GM12874 (cell line): ENCODE measurements at regions not wholly inside any gene's neighbourhood (a gene's known extent, or its start where the extent isn't known, plus 50 kb on each side); places are given as distances from the start of the nearest gene placed in this dataset.

Source experiments
- CTCF ChIP-seq: IDR thresholded peaks from 2 replicates; pipeline ENCODE4 v1.5.1; 2011; ENCODE audit warnings: low read depth, mild to moderate bottlenecking, control low read depth, low read length, moderate library complexity; ENCODE audit not compliant: insufficient read depth

- TF ChIP-seq CTCF, result no peak
Measured at GRCh38 chr4:148530114-148530513, 87.9 kb upstream of the NR3C2 start.

GRCh38 chr4:148527571-148527970 lies 85.4 kb upstream of the NR3C2 start:
- no peak for TF ChIP-seq CTCF

GRCh38 chr4:148522995-148523394 lies 80.8 kb upstream of the NR3C2 start:
- TF ChIP-seq CTCF, result no peak

- no peak for TF ChIP-seq CTCF
Measured at GRCh38 chr4:148515248-148515647, 73.0 kb upstream of the NR3C2 start.

GRCh38 chr4:148514581-148514980 lies 72.4 kb upstream of the NR3C2 start:
- TF ChIP-seq CTCF, result no peak

GRCh38 chr4:148514041-148514440 lies 71.8 kb upstream of the NR3C2 start:
- TF ChIP-seq CTCF, result no peak

- no peak for TF ChIP-seq CTCF
Measured at GRCh38 chr4:148510211-148510610, 68.0 kb upstream of the NR3C2 start.

GRCh38 chr4:148503681-148504080 lies 61.5 kb upstream of the NR3C2 start:
- no peak for TF ChIP-seq CTCF
